Mucosa of gallbladder (tissue), 1 donor: ENCODE measurements at regions not wholly inside any gene's neighbourhood (a gene's known extent, or its start where the extent isn't known, plus 50 kb on each side); places are given as distances from the start of the nearest gene placed in this dataset.

Source experiments
- DNase-seq: peaks from one replicate; pipeline ENCODE4 v3.0.0-alpha.2; 2020; ENCODE audit warnings: low spot score
- donor health status: DM: no; HTN: no; CAD: no.

GRCh38 chr6:12584631-12585405, 131.7 kb upstream of the PHACTR1 start:
- peak; percentile 35 for DNase-seq

GRCh38 chr6:12585497-12585958, 131.0 kb upstream of the PHACTR1 start:
- peak; percentile 39 for DNase-seq

- DNase-seq = no peak
These were observed 129.7 kb upstream of the PHACTR1 start for GRCh38 chr6:12586721-12587480.

- no peak for DNase-seq
These were observed 125.7 kb upstream of the PHACTR1 start for GRCh38 chr6:12590901-12591300.

- DNase-seq = no peak
These were observed 123.9 kb upstream of the PHACTR1 start for GRCh38 chr6:12592634-12593033.

- DNase-seq = peak; percentile 46
These were observed 122.6 kb upstream of the PHACTR1 start for GRCh38 chr6:12593771-12594529.

- no peak for DNase-seq
These were observed 122.1 kb upstream of the PHACTR1 start for GRCh38 chr6:12594530-12594893.

GRCh38 chr6:12595161-12595811, 121.3 kb upstream of the PHACTR1 start:
- no peak for DNase-seq

GRCh38 chr6:12596731-12597130, 119.8 kb upstream of the PHACTR1 start:
- DNase-seq = no peak

- no peak for DNase-seq
These were observed 117.6 kb upstream of the PHACTR1 start for GRCh38 chr6:12598919-12599318.

GRCh38 chr6:12601881-12602280, 114.7 kb upstream of the PHACTR1 start:
- DNase-seq = no peak

- DNase-seq = no peak
These were observed 114.2 kb upstream of the PHACTR1 start for GRCh38 chr6:12602342-12602741.

GRCh38 chr6:12602951-12603672, 113.5 kb upstream of the PHACTR1 start:
- no peak for DNase-seq

GRCh38 chr6:12603673-12604049, 112.9 kb upstream of the PHACTR1 start:
- DNase-seq = no peak

- peak; percentile 55 for DNase-seq
These were observed 110.7 kb upstream of the PHACTR1 start for GRCh38 chr6:12605888-12606345.

- DNase-seq = no peak
These were observed 110.0 kb upstream of the PHACTR1 start for GRCh38 chr6:12606616-12607015.

- no peak for DNase-seq
These were observed 108.3 kb upstream of the PHACTR1 start for GRCh38 chr6:12608016-12608860.

- DNase-seq = no peak
These were observed 107.7 kb upstream of the PHACTR1 start for GRCh38 chr6:12608874-12609273.

- DNase-seq = no peak
These were observed 106.8 kb upstream of the PHACTR1 start for GRCh38 chr6:12609751-12610150.

- no peak for DNase-seq
These were observed 105.7 kb upstream of the PHACTR1 start for GRCh38 chr6:12610862-12611261.
